Common myeloid progenitor, CD34-positive (primary cell): ENCODE measurements at regions not wholly inside any gene's neighbourhood (a gene's known extent, or its start where the extent isn't known, plus 50 kb on each side); places are given as distances from the start of the nearest gene placed in this dataset.

Source experiments
- CTCF ChIA-PET: fragments of 350-600 bp; sonication (Branson Sonifier 250); formaldehyde crosslinking; loops from one replicate; lab custom pipeline; 2021; ENCODE audit warnings: antibody characterized with exemption; lab: Charles Lee
- POLR2A ChIA-PET: fragments of 350-600 bp; sonication (Branson Sonifier 250); formaldehyde crosslinking; loops from one replicate; lab custom pipeline; 2021; ENCODE audit warnings: antibody characterized with exemption; lab: Charles Lee
- DNase-seq, 3 donors: peaks; one replicate each; pipeline versions ENCODE4 v3.0.0 to v3.0.0-alpha.2; 2013
- H3K27ac ChIP-seq, 2 experiments: 1 replicate in 1 of 2; 2 replicates in 1 of 2; pipeline ENCODE4 v1.7.0; 2013; ENCODE audit warnings: inconsistent platforms in 2 of 2, low read length in 2 of 2, mild to moderate bottlenecking in 2 of 2, low read depth in 1 of 2, moderate library complexity in 1 of 2; ENCODE audit not compliant: severe bottlenecking in 2 of 2, insufficient read depth in 1 of 2, poor library complexity in 1 of 2
- H3K27me3 ChIP-seq, 5 experiments: replicated peaks in 2 of 5; 1 replicate in 3 of 5; 2 replicates in 2 of 5; pipeline versions ENCODE4 v1.6.1 to v1.7.0; 2013; ENCODE audit warnings: low read length in 4 of 5, mild to moderate bottlenecking in 2 of 5, moderate library complexity in 2 of 5, inconsistent platforms in 1 of 5; ENCODE audit not compliant: insufficient read depth in 5 of 5, control insufficient read depth in 4 of 5
- H3K36me3 ChIP-seq, 4 experiments: 1 replicate in 2 of 4; 2 replicates in 2 of 4; pipeline versions ENCODE4 v1.6.1 to v1.7.0; 2013; ENCODE audit warnings: low read length in 3 of 4, control low read depth in 1 of 4, mild to moderate bottlenecking in 1 of 4; ENCODE audit not compliant: control insufficient read depth in 4 of 4, insufficient read depth in 4 of 4
- H3K4me1 ChIP-seq, 4 experiments: 1 replicate in 3 of 4; 2 replicates in 1 of 4; pipeline versions ENCODE4 v1.6.1 to v1.7.1; 2013; ENCODE audit warnings: low read length in 3 of 4, mild to moderate bottlenecking in 3 of 4, control low read depth in 1 of 4, inconsistent platforms in 1 of 4, moderate library complexity in 1 of 4; ENCODE audit not compliant: control insufficient read depth in 4 of 4, insufficient read depth in 4 of 4; ENCODE audit errors: control extremely low read depth in 1 of 4
- H3K4me3 ChIP-seq, 7 experiments: 1 replicate in 4 of 7; 2 replicates in 3 of 7; pipeline versions ENCODE4 v1.5.1 to v1.7.0; 2013; ENCODE audit warnings: mild to moderate bottlenecking in 7 of 7, low read length in 6 of 7, moderate library complexity in 6 of 7, inconsistent platforms in 2 of 7, low read depth in 2 of 7, control low read depth in 1 of 7; ENCODE audit not compliant: insufficient read depth in 4 of 7, control insufficient read depth in 1 of 7; ENCODE audit errors: extremely low read depth in 1 of 7
- H3K9me3 ChIP-seq, 5 experiments: 1 replicate in 4 of 5; 2 replicates in 1 of 5; pipeline versions ENCODE4 v1.6.1 to v1.7.1; 2013; ENCODE audit warnings: low read length in 4 of 5, mild to moderate bottlenecking in 2 of 5, inconsistent platforms in 1 of 5, low read depth in 1 of 5, moderate library complexity in 1 of 5; ENCODE audit not compliant: control insufficient read depth in 4 of 5, insufficient read depth in 2 of 5; ENCODE audit errors: control extremely low read depth in 1 of 5
- WGBS: methylation state at CpG from one replicate; pipeline ENCODE4 v1.1.5; 2013; ENCODE audit not compliant: insufficient coverage; 5-methylcytosine and 5-hydroxymethylcytosine counted together

DNA sequence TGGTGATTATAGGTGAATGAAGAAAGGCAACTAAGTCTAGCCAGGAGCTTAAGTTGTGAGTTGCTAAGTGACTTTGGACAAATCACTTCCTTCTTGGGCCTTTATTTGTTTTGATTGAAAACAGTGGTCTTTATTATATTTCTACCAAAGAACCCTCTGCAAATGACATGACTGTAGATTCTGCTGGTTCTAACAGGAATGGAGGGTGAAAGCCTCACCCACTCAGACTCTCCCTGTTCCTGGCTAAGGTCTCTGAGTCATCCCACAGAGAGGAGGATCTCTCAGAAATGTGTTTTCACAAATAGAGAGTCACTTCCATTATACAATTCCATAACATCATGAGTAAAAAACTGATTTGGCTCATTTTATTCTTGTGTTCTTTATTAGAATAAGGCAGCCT is 583.9 kb upstream of the LRRC4C start:
- H3K27me3 ChIP-seq: no peaks in the 10 kb centered on the region
- H3K9me3 ChIP-seq: no peaks in the 10 kb centered on the region
- no peak overlapping the region for H3K27ac ChIP-seq
- ChIA-PET POLR2A (no interaction called here), CTCF (no interaction called here)
- no peak overlapping the region for H3K4me3 ChIP-seq
- no peaks in the 10 kb centered on the region for H3K4me1 ChIP-seq
- no peaks in the 10 kb centered on the region for H3K36me3 ChIP-seq
- no peak for DNase-seq

DNA sequence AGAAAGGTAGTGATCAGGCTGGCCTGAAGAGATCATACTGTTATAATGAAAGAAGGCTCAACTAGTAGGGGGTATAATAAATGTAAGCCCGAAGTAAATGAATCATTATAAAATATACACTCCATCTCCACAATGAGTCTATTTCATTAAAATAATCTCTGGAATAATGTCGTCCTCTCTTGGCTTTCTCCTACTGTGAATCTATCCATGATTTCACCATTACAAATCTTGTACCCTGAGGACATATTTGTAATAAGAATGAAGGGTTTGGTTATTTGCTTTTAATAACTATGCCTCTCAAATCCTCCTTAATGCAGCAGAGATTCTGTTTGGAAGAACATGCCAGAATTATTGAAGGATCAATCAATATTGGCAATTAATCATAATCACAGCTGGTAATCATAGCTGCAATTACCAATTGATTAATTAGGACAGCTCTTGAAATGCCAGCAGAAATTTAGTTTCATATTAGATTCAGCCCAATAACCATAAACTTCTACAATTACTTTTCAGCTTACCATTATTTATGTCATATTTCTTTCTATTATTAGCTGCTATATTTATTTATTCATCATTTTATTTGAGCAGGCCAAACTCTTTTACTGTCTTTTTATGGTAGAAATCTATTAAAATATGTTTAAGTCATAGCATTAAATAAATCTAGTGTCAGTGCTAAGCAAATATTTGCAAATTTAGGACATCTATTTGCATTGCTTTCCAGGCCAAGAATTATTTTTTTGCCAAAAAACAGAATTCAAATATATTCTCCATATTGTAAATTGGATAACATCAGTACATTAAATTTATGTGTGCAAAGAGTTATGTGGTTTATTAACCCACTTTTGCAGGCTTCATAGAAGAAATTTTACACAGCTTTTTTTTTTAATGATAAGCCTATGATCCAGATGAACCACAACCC is 588.4 kb upstream of the LRRC4C start:
- Histone ChIP-seq H3K9me3 (no peaks in the 10 kb centered on the region), H3K27ac (no peak overlapping the region), H3K27me3 (no peaks in the 10 kb centered on the region), H3K4me3 (no peak overlapping the region), H3K36me3 (no peaks in the 10 kb centered on the region), H3K4me1 (no peaks in the 10 kb centered on the region)
- CTCF ChIA-PET: no interaction called here
- DNase-seq: no peak
- POLR2A ChIA-PET: no interaction called here
- 100% methylated on average over 1 of the region's 2 CpGs for WGBS

DNA sequence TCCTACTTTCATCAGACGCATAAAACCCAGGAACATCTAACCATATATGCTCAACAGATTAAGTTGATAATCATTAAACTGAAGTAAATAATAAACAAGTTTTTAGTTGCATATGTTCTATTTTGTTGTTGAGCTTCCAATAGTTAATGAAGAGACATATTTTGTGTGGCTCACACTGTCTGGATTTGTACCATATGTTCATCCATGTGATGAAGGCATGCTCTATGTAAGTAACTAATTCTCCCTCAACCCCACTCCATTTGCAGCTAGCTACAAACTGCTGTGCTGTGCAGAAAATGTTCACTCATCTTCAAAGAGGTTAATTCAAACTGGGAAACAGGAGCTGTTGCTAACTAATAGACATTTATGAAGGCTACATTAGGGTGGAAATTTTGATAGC is 589.7 kb upstream of the LRRC4C start:
- Histone ChIP-seq H3K4me3 (no peak overlapping the region), H3K27ac (no peak overlapping the region), H3K4me1 (no peaks in the 10 kb centered on the region), H3K9me3 (no peaks in the 10 kb centered on the region), H3K36me3 (no peaks in the 10 kb centered on the region), H3K27me3 (no peaks in the 10 kb centered on the region)
- no peak for DNase-seq
- POLR2A ChIA-PET: no interaction called here
- no CpG with 5 or more reads among the region's 1 CpG for WGBS
- CTCF ChIA-PET: no interaction called here

DNA sequence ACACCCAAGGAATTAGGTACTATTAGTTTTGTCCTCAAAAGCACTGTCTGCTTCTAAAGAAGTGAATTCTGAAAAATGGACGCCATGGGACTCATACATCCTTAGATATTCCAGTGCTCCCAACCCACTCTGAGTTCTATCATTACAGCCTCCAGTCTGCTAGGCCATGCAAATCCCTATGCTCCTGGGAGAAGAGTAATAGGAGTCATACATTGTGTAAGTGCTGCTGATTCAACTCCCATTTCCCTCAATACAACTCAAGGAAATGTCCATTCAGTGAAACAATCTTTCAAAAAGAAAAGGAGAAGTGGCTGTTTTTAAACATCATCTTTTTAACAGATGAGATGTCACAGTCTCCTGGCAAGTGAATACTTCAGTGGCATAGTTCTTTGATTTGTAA is 590.2 kb upstream of the LRRC4C start:
- CTCF ChIA-PET: no interaction called here
- Histone ChIP-seq H3K9me3 (no peaks in the 10 kb centered on the region), H3K27ac (no peak overlapping the region), H3K27me3 (no peaks in the 10 kb centered on the region), H3K4me3 (no peak overlapping the region), H3K4me1 (no peaks in the 10 kb centered on the region), H3K36me3 (no peaks in the 10 kb centered on the region)
- no peak for DNase-seq
- POLR2A ChIA-PET: no interaction called here
- no CpG with 5 or more reads among the region's 1 CpG for WGBS

DNA sequence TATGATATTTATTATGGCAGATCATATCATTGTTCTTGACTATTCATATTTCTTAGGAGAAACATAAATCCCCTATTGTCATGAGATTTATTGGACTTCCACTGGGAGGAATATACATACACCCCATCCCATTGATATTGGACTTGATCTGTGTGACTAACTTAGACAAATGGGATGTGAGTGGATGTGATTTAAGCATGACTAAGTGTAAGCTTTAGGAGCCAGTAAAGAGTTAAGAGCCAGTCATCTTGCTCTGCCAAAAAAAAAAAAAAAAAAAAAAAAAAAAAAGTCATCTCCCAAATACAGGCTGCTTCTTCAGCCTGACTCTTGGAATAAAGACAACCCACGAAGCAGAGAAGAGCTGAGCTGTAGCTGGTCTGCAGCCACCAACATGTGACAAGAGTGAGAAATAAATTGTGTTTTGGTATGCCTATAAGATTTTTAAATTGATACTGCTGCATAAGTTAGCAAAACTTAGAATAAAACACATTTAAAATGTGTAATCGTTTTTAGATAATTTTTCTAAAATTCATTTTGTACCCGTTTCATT is 595.0 kb upstream of the LRRC4C start:
- no peaks in the 10 kb centered on the region for H3K36me3 ChIP-seq
- 88% methylated on average over 2 of the region's 3 CpGs for WGBS
- no peaks in the 10 kb centered on the region for H3K4me1 ChIP-seq
- no peaks in the 10 kb centered on the region for H3K27me3 ChIP-seq
- no peak overlapping the region for H3K27ac ChIP-seq
- no peak for DNase-seq
- no peak overlapping the region for H3K4me3 ChIP-seq
- POLR2A ChIA-PET: no interaction called here
- H3K9me3 ChIP-seq: no peaks in the 10 kb centered on the region
- CTCF ChIA-PET: no interaction called here

DNA sequence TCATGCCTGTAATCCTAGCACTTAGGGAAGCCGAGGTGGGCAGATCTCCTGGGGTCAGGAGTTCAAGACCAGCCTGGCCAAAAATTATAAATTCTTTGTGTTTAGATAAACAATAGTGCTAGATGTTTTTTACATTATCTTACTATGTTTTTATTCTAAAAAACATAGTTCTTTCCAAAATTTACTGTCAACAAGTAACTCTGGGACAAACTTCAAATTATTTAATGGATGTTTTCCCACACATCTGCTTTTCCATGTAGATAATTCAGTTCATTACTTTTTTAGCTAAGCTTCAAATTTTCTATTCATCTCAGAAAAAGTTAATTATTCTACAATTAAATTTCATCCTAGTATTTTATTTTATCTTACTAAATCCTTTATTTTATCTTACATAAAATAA is 596.2 kb upstream of the LRRC4C start:
- DNase-seq: no peak
- H3K4me3 ChIP-seq: no peak overlapping the region
- POLR2A ChIA-PET: no interaction called here
- no peaks in the 10 kb centered on the region for H3K27me3 ChIP-seq
- no peaks in the 10 kb centered on the region for H3K9me3 ChIP-seq
- H3K36me3 ChIP-seq: no peaks in the 10 kb centered on the region
- H3K4me1 ChIP-seq: no peaks in the 10 kb centered on the region
- WGBS: no CpG with 5 or more reads among the region's 1 CpG
- CTCF ChIA-PET: no interaction called here
- H3K27ac ChIP-seq: no peak overlapping the region

DNA sequence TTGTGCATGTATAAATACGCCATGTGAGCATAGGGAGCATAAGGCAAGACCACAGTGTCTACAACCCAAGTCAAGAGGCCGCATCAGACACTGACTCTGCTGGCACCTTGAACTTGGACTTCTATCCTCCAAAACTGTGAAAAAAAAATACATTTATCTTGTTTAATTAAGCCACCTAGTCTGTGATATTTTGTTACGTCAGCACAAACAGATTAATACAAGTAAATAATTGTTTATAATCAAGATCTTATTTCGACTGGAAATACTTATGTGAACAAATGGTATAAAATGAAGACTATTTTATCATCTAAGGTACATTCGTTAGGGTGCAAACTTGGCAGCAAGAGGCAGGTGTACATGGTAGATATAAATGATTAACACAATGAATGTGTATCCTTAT is 599.3 kb upstream of the LRRC4C start:
- DNase-seq: no peak
- H3K27ac ChIP-seq: no peak overlapping the region
- CTCF ChIA-PET: no interaction called here
- POLR2A ChIA-PET: no interaction called here
- no peaks in the 10 kb centered on the region for H3K36me3 ChIP-seq
- H3K4me3 ChIP-seq: no peak overlapping the region
- no peaks in the 10 kb centered on the region for H3K4me1 ChIP-seq
- no peaks in the 10 kb centered on the region for H3K9me3 ChIP-seq
- no peaks in the 10 kb centered on the region for H3K27me3 ChIP-seq
- WGBS: 100% methylated on average over 2 of the region's 5 CpGs
